ENCODE measurements at regions not wholly inside any gene's neighbourhood (a gene's known extent, or its start where the extent isn't known, plus 50 kb on each side); places are given as distances from the start of the nearest gene placed in this dataset.

DNA sequence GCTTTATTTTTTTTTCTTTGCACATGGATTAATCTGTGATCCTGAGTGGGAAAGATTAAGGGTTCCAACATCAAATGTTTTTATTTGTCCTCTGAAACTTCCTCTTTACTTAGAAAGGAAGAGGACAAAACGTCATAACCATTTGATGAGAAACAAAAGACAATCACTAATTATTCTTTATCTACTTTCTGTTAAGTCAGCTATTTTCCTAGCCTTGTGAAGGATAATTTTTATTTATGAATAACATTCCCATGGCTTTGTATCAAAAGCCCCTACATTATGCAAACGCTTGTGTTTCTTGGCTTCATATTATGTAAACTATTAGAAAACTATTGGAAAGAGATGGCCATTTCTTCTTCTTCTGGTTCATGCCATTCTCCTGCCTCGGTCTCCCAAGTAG, 677.6 kb downstream of the CDY2B start:
- no peaks in the 10 kb centered on the region for H3K4me1 ChIP-seq
- no peak overlapping the region for H3K4me3 ChIP-seq
- no peaks in the 10 kb centered on the region for H3K9me3 ChIP-seq
- no peak overlapping the region for H3K27ac ChIP-seq
- ATAC-seq (no peak), DNase-seq (no peak)
- TF ChIP-seq CTCF (IDR thresholded peaks at IDR 0.05), result no peak
- no peaks in the 10 kb centered on the region for H3K27me3 ChIP-seq
- no peaks in the 10 kb centered on the region for H3K36me3 ChIP-seq
- intact Hi-C loops (cut with DNase I), result no loop called here

- no peak overlapping the region for H3K4me3 ChIP-seq
- H3K27ac ChIP-seq, result no peak overlapping the region
- no peak for TF ChIP-seq CTCF (IDR thresholded peaks at IDR 0.05)
- intact Hi-C loops (cut with DNase I), result no loop called here
- H3K36me3 ChIP-seq, result no peaks in the 10 kb centered on the region
- DNase-seq (no peak), ATAC-seq (no peak)
- no peaks in the 10 kb centered on the region for H3K9me3 ChIP-seq
- no peaks in the 10 kb centered on the region for H3K4me1 ChIP-seq
- H3K27me3 ChIP-seq, result no peaks in the 10 kb centered on the region
These were observed 695.7 kb downstream of the CDY2B start for GRCh38 chrY:17184299-17184698.

- no peaks in the 10 kb centered on the region for H3K27me3 ChIP-seq
- H3K4me1 ChIP-seq, result no peaks in the 10 kb centered on the region
- no peak overlapping the region for H3K27ac ChIP-seq
- no peaks in the 10 kb centered on the region for H3K9me3 ChIP-seq
- intact Hi-C loops (cut with DNase I), result no loop called here
- H3K36me3 ChIP-seq, result no peaks in the 10 kb centered on the region
- H3K4me3 ChIP-seq, result no peak overlapping the region
- no peak for ATAC-seq
- no peak for DNase-seq
- no peak for TF ChIP-seq CTCF (IDR thresholded peaks at IDR 0.05)
These were observed 713.1 kb downstream of the CDY2B start for GRCh38 chrY:17166881-17167280.

DNA sequence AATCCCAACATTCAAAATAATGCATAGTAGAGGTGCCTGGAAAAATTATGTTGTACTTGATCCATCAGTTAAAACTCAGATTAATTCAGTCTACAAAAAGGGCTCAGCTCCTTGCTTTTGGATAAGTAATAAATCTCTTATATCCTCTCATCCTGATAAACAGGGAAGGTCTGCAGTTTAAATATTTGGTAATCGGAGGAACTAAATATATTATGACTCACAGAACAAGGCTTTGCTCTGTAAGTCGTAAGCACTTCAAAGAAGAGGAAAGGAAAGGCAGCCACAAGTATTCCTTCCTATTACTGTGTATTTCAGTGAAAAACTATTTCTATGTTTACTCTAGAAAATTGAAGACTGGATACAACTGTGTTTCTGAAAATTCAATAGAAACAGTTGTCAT, 757.9 kb downstream of the CDY2B start:
- Histone ChIP-seq H3K27me3 (no peaks in the 10 kb centered on the region), H3K9me3 (no peaks in the 10 kb centered on the region), H3K4me3 (no peak overlapping the region), H3K27ac (no peak overlapping the region), H3K36me3 (no peaks in the 10 kb centered on the region), H3K4me1 (no peaks in the 10 kb centered on the region)
- no peak for TF ChIP-seq CTCF (IDR thresholded peaks at IDR 0.05)
- intact Hi-C loops (cut with DNase I), result no loop called here
- no peak for DNase-seq
- ATAC-seq, result no peak

- intact Hi-C loops (cut with DNase I), result no loop called here
- H3K4me1 ChIP-seq, result no peaks in the 10 kb centered on the region
- ATAC-seq, result no peak
- H3K27me3 ChIP-seq, result no peaks in the 10 kb centered on the region
- no peak overlapping the region for H3K4me3 ChIP-seq
- H3K9me3 ChIP-seq, result no peaks in the 10 kb centered on the region
- no peak overlapping the region for H3K27ac ChIP-seq
- no peak for TF ChIP-seq CTCF (IDR thresholded peaks at IDR 0.05)
- DNase-seq, result no peak
- H3K36me3 ChIP-seq, result no peaks in the 10 kb centered on the region
These were observed 794.7 kb downstream of the CDY2B start for GRCh38 chrY:17085303-17085702.

GRCh38 chrY:17079887-17080286, 800.1 kb downstream of the CDY2B start:
- no peak for DNase-seq
- intact Hi-C loops (cut with DNase I), result no loop called here
- TF ChIP-seq CTCF (IDR thresholded peaks at IDR 0.05), result no peak
- H3K9me3 ChIP-seq, result no peaks in the 10 kb centered on the region
- H3K36me3 ChIP-seq, result no peaks in the 10 kb centered on the region
- no peak overlapping the region for H3K4me3 ChIP-seq
- H3K4me1 ChIP-seq, result no peaks in the 10 kb centered on the region
- no peak for ATAC-seq
- H3K27ac ChIP-seq, result no peak overlapping the region
- H3K27me3 ChIP-seq, result no peaks in the 10 kb centered on the region

All from upper lobe of right lung (tissue), 1 donor.